SK-N-SH treated with all-trans-retinoic acid at 6 μM for 48 hours (cell line): ENCODE measurements at regions not wholly inside any gene's neighbourhood (a gene's known extent, or its start where the extent isn't known, plus 50 kb on each side); places are given as distances from the start of the nearest gene placed in this dataset.

ENCODE experiments used
- ATAC-seq: fragments of 200-7000 bp; cut with Tn5 transposase; 3 replicates; pipeline ENCODE4 v1.9.1; 2020; ENCODE audit warnings: mild to moderate bottlenecking, moderate library complexity
- ARNTL ChIP-seq: fragments of 450-650 bp; formaldehyde crosslinking; IDR thresholded peaks from 2 replicates; pipeline ENCODE4 v1.5.0; 2020; ENCODE audit warnings: low read depth, mild to moderate bottlenecking, moderate library complexity, borderline replicate concordance
- BACH2 ChIP-seq: fragments of 250-450 bp; sonication (Bioruptor Pico); IDR thresholded peaks from 2 replicates; pipeline ENCODE4 v1.9.0; 2021; ENCODE audit warnings: mild to moderate bottlenecking, borderline replicate concordance
- CREB5 ChIP-seq: fragments of 250-450 bp; sonication (Bioruptor Pico); IDR thresholded peaks from 2 replicates; pipeline ENCODE4 v1.5.1; 2020; ENCODE audit warnings: low read depth, mild to moderate bottlenecking, moderate library complexity
- CSDC2 ChIP-seq: fragments of 250-450 bp; sonication (Bioruptor Pico); IDR thresholded peaks from 2 replicates; pipeline ENCODE4 v1.5.0; 2020; ENCODE audit warnings: mild to moderate bottlenecking, moderate library complexity
- ESRRG ChIP-seq: fragments of 250-450 bp; sonication (Bioruptor Pico); IDR thresholded peaks from 2 replicates; pipeline ENCODE4 v1.6.1; 2021; ENCODE audit warnings: mild to moderate bottlenecking
- GLIS3 ChIP-seq: fragments of 250-450 bp; sonication (Bioruptor Pico); IDR thresholded peaks from 2 replicates; pipeline ENCODE4 v1.5.0; 2020; ENCODE audit warnings: mild to moderate bottlenecking, moderate library complexity
- ISL1 ChIP-seq: fragments of 250-450 bp; sonication (Bioruptor Pico); IDR thresholded peaks from 2 replicates; pipeline ENCODE4 v2.1.2; 2022; ENCODE audit warnings: mild to moderate bottlenecking, moderate library complexity
- OSR1 ChIP-seq: fragments of 250-450 bp; sonication (Bioruptor Pico); IDR thresholded peaks from 2 replicates; pipeline ENCODE4 v1.8.0; 2022; ENCODE audit warnings: moderate library complexity, mild to moderate bottlenecking, inconsistent platforms
- PPARA ChIP-seq: fragments of 250-450 bp; sonication (Bioruptor Pico); IDR thresholded peaks from 2 replicates; pipeline ENCODE4 v1.5.0; 2020; ENCODE audit warnings: mild to moderate bottlenecking, borderline replicate concordance
- RARB ChIP-seq: fragments of 250-450 bp; sonication (Bioruptor Pico); IDR thresholded peaks from 2 replicates; pipeline ENCODE4 v1.8.0; 2021; ENCODE audit warnings: mild to moderate bottlenecking, moderate library complexity
- SNAI2 ChIP-seq: fragments of 250-450 bp; sonication (Bioruptor Pico); IDR thresholded peaks from 2 replicates; pipeline ENCODE4 v1.5.0; 2020; ENCODE audit warnings: mild to moderate bottlenecking, moderate library complexity
- TCF4 ChIP-seq: fragments of 250-450 bp; sonication (Bioruptor Pico); IDR thresholded peaks from 2 replicates; pipeline ENCODE4 v1.8.0; 2021; ENCODE audit warnings: mild to moderate bottlenecking, moderate library complexity, borderline replicate concordance
- TOX ChIP-seq: fragments of 250-450 bp; sonication (Bioruptor Pico); IDR thresholded peaks from 2 replicates; pipeline ENCODE4 v1.8.0; 2021; ENCODE audit warnings: mild to moderate bottlenecking, moderate library complexity, borderline replicate concordance
- ZC3H10 ChIP-seq: fragments of 250-450 bp; sonication (Bioruptor Pico); IDR thresholded peaks from 2 replicates; pipeline ENCODE4 v1.5.1; 2021; ENCODE audit warnings: mild to moderate bottlenecking, moderate library complexity
- ZFP3 ChIP-seq: fragments of 250-450 bp; sonication (Bioruptor Pico); IDR thresholded peaks from 2 replicates; pipeline ENCODE4 v1.5.0; 2020; ENCODE audit warnings: mild to moderate bottlenecking, moderate library complexity
- ZFP30 ChIP-seq: fragments of 450-650 bp; formaldehyde crosslinking; IDR thresholded peaks from 2 replicates; pipeline ENCODE4 v1.5.0; 2022; ENCODE audit warnings: mild to moderate bottlenecking, moderate library complexity
- TF ChIP-seq, protein P1 (sequence below): fragments of 250-450 bp; sonication (Bioruptor Pico); IDR thresholded peaks from 2 replicates; pipeline ENCODE4 v1.8.0; 2021; ENCODE audit warnings: low read depth, mild to moderate bottlenecking, moderate library complexity, borderline replicate concordance
- TF ChIP-seq, protein P2 (sequence below): fragments of 250-450 bp; sonication (Bioruptor Pico); IDR thresholded peaks from 2 replicates; pipeline ENCODE4 v1.8.0; 2020; ENCODE audit warnings: mild to moderate bottlenecking, moderate library complexity, borderline replicate concordance
- TF ChIP-seq, protein P3 (sequence below): fragments of 250-450 bp; sonication (Bioruptor Pico); IDR thresholded peaks from 2 replicates; pipeline ENCODE4 v1.5.0; 2020; ENCODE audit warnings: mild to moderate bottlenecking, moderate library complexity

DNA sequence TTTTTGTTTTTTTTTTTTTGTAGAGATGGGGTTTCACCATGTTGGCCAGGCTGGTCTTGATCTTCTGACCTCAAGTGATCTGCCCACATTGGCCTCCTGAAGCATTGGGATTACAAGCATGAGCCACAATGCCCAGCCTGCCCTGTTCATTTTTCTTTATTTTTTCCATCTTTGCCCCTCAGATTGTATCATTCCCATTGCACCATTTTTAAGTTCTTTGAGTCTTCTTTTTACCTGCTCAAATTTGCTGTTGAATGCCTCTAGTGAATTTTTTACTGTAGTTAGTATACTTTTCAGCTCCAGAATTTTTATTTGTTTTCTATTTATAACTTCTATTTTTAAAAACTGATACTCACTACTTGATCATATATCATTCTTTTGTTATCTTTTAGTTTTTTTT is 101.4 kb upstream of the SLC4A10 start:
- no peak for ATAC-seq
- TF ChIP-seq OSR1 (no peak), CREB5 (CRISPR knock-in tag) (no peak), TOX (CRISPR knock-in tag) (no peak), ZFP3 (CRISPR knock-in tag) (no peak), SNAI2 (CRISPR knock-in tag) (no peak), ARNTL (no peak), ESRRG (no peak), CSDC2 (no peak), PPARA (CRISPR knock-in tag) (no peak)
- TF ChIP-seq, protein P1, sequence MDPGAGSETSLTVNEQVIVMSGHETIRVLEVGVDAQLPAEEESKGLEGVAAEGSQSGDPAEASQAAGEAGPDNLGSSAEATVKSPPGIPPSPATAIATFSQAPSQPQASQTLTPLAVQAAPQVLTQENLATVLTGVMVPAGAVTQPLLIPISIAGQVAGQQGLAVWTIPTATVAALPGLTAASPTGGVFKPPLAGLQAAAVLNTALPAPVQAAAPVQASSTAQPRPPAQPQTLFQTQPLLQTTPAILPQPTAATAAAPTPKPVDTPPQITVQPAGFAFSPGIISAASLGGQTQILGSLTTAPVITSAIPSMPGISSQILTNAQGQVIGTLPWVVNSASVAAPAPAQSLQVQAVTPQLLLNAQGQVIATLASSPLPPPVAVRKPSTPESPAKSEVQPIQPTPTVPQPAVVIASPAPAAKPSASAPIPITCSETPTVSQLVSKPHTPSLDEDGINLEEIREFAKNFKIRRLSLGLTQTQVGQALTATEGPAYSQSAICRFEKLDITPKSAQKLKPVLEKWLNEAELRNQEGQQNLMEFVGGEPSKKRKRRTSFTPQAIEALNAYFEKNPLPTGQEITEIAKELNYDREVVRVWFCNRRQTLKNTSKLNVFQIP (CRISPR knock-in tag): no peak
- TF ChIP-seq, all 23 proteins: peak for 0

DNA sequence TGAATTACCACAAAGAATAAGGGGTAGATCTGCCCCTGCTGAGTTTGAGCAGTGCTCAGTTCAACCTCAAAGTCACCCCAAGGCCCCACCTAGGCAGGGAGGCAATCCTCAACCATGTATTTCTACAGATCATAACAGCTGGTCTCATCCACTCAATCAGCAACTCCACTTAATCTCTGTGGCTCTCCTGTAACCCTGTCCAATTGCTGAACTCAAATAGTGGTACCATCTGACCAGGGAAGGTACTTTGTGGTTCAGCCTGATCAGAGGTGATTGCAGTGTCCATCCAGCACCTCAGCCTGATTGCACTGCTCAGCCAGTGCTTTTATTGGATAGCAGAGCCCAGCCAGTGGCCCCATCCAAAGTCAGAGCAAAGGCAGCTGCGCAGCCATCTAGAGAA is 91.0 kb upstream of the SLC4A10 start:
- TF ChIP-seq ZFP30 (CRISPR knock-in tag) (no peak), ESRRG (no peak), ISL1 (CRISPR knock-in tag) (no peak), ARNTL (no peak), ZFP3 (CRISPR knock-in tag) (no peak), CREB5 (CRISPR knock-in tag) (no peak)
- TF ChIP-seq, protein P1 (CRISPR knock-in tag): no peak
- TF ChIP-seq, protein P2, sequence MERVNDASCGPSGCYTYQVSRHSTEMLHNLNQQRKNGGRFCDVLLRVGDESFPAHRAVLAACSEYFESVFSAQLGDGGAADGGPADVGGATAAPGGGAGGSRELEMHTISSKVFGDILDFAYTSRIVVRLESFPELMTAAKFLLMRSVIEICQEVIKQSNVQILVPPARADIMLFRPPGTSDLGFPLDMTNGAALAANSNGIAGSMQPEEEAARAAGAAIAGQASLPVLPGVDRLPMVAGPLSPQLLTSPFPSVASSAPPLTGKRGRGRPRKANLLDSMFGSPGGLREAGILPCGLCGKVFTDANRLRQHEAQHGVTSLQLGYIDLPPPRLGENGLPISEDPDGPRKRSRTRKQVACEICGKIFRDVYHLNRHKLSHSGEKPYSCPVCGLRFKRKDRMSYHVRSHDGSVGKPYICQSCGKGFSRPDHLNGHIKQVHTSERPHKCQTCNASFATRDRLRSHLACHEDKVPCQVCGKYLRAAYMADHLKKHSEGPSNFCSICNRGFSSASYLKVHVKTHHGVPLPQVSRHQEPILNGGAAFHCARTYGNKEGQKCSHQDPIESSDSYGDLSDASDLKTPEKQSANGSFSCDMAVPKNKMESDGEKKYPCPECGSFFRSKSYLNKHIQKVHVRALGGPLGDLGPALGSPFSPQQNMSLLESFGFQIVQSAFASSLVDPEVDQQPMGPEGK (CRISPR knock-in tag): no peak
- ATAC-seq: no peak

- no peak for ATAC-seq
- TF ChIP-seq ZFP30 (CRISPR knock-in tag) (no peak), ESRRG (no peak), TCF4 (CRISPR knock-in tag) (no peak), ZFP3 (CRISPR knock-in tag) (no peak), ZC3H10 (no peak), RARB (no peak), TOX (CRISPR knock-in tag) (no peak), BACH2 (CRISPR knock-in tag) (no peak), GLIS3 (CRISPR knock-in tag) (no peak), ARNTL (no peak), CREB5 (CRISPR knock-in tag) (no peak), CSDC2 (no peak), PPARA (CRISPR knock-in tag) (no peak)
- TF ChIP-seq, protein P3, sequence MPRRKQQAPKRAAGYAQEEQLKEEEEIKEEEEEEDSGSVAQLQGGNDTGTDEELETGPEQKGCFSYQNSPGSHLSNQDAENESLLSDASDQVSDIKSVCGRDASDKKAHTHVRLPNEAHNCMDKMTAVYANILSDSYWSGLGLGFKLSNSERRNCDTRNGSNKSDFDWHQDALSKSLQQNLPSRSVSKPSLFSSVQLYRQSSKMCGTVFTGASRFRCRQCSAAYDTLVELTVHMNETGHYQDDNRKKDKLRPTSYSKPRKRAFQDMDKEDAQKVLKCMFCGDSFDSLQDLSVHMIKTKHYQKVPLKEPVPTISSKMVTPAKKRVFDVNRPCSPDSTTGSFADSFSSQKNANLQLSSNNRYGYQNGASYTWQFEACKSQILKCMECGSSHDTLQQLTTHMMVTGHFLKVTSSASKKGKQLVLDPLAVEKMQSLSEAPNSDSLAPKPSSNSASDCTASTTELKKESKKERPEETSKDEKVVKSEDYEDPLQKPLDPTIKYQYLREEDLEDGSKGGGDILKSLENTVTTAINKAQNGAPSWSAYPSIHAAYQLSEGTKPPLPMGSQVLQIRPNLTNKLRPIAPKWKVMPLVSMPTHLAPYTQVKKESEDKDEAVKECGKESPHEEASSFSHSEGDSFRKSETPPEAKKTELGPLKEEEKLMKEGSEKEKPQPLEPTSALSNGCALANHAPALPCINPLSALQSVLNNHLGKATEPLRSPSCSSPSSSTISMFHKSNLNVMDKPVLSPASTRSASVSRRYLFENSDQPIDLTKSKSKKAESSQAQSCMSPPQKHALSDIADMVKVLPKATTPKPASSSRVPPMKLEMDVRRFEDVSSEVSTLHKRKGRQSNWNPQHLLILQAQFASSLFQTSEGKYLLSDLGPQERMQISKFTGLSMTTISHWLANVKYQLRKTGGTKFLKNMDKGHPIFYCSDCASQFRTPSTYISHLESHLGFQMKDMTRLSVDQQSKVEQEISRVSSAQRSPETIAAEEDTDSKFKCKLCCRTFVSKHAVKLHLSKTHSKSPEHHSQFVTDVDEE (CRISPR knock-in tag): no peak
- TF ChIP-seq, protein P1 (CRISPR knock-in tag): no peak
- TF ChIP-seq, protein P2 (CRISPR knock-in tag): no peak
Observed at GRCh38 chr2:161546635-161547034, 77.6 kb upstream of the SLC4A10 start.
